CD8-positive, alpha-beta memory T cell (primary cell): ENCODE measurements at regions not wholly inside any gene's neighbourhood (a gene's known extent, or its start where the extent isn't known, plus 50 kb on each side); places are given as distances from the start of the nearest gene placed in this dataset.
A peak's percentile ranks its signal among the peaks of the same experiment; 100 is the strongest.

ENCODE experiments used
- CTCF ChIA-PET: fragments of 350-600 bp; sonication (Branson Sonifier 250); formaldehyde crosslinking; loops from one replicate; lab custom pipeline; 2021; ENCODE audit warnings: antibody characterized with exemption; lab: Charles Lee
- POLR2A ChIA-PET: fragments of 350-600 bp; sonication (Branson Sonifier 250); formaldehyde crosslinking; loops from one replicate; lab custom pipeline; 2021; ENCODE audit warnings: antibody characterized with exemption; lab: Charles Lee
- DNase-seq, 5 donors: peaks; one replicate each; pipeline versions ENCODE4 v3.0.0 to v3.0.0-alpha.2; 2020 to 2022; ENCODE audit warnings: mixed read lengths in 1 of 5
- H3K27ac ChIP-seq: one replicate; pipeline ENCODE4 v1.7.0; 2013; ENCODE audit warnings: low read depth, mild to moderate bottlenecking, low read length, moderate library complexity
- H3K27me3 ChIP-seq: 2 replicates; pipeline ENCODE4 v1.7.0; 2013; ENCODE audit warnings: low read length, mild to moderate bottlenecking; ENCODE audit not compliant: insufficient read depth, poor library complexity, severe bottlenecking
- H3K36me3 ChIP-seq: 2 replicates; pipeline ENCODE4 v1.7.0; 2013; ENCODE audit warnings: mild to moderate bottlenecking, low read length, moderate library complexity; ENCODE audit not compliant: insufficient read depth
- H3K4me1 ChIP-seq: 2 replicates; pipeline ENCODE4 v1.7.0; 2013; ENCODE audit warnings: mild to moderate bottlenecking, low read length, moderate library complexity; ENCODE audit not compliant: insufficient read depth
- H3K4me3 ChIP-seq: 2 replicates; pipeline ENCODE4 v1.7.0; 2013; ENCODE audit warnings: mild to moderate bottlenecking, low read length
- H3K9me3 ChIP-seq: 2 replicates; pipeline ENCODE4 v1.7.0; 2013; ENCODE audit warnings: mild to moderate bottlenecking, low read length
- H3K27ac Mint-ChIP-seq, 8 donors: one replicate each; pipeline ENCODE4 v1.8.0; 2020 to 2021; ENCODE audit warnings: mixed read lengths in 8 of 8, mild to moderate bottlenecking in 6 of 8, inconsistent platforms in 3 of 8, moderate library complexity in 3 of 8
- H3K27me3 Mint-ChIP-seq, 2 donors: one replicate each; pipeline ENCODE4 v1.8.0; 2020 to 2021; ENCODE audit warnings: mixed read lengths in 2 of 2, mild to moderate bottlenecking in 1 of 2, moderate library complexity in 1 of 2
- H3K36me3 Mint-ChIP-seq, 3 donors: one replicate each; pipeline ENCODE4 v1.8.0; 2020 to 2021; ENCODE audit warnings: mixed read lengths in 3 of 3, inconsistent platforms in 1 of 3, mild to moderate bottlenecking in 1 of 3
- H3K4me1 Mint-ChIP-seq, 3 donors: one replicate each; pipeline ENCODE4 v1.8.0; 2020 to 2021; ENCODE audit warnings: mixed read lengths in 3 of 3, inconsistent platforms in 1 of 3, mild to moderate bottlenecking in 1 of 3
- H3K4me3 Mint-ChIP-seq, 7 donors: one replicate each; pipeline ENCODE4 v1.8.0; 2020 to 2021; ENCODE audit warnings: mixed read lengths in 7 of 7, mild to moderate bottlenecking in 6 of 7, moderate library complexity in 4 of 7, inconsistent platforms in 2 of 7
- H3K9me3 Mint-ChIP-seq, 5 donors: one replicate each; pipeline ENCODE4 v1.8.0; 2020 to 2022; ENCODE audit warnings: mixed read lengths in 5 of 5, mild to moderate bottlenecking in 3 of 5, moderate library complexity in 2 of 5, inconsistent platforms in 1 of 5

DNA sequence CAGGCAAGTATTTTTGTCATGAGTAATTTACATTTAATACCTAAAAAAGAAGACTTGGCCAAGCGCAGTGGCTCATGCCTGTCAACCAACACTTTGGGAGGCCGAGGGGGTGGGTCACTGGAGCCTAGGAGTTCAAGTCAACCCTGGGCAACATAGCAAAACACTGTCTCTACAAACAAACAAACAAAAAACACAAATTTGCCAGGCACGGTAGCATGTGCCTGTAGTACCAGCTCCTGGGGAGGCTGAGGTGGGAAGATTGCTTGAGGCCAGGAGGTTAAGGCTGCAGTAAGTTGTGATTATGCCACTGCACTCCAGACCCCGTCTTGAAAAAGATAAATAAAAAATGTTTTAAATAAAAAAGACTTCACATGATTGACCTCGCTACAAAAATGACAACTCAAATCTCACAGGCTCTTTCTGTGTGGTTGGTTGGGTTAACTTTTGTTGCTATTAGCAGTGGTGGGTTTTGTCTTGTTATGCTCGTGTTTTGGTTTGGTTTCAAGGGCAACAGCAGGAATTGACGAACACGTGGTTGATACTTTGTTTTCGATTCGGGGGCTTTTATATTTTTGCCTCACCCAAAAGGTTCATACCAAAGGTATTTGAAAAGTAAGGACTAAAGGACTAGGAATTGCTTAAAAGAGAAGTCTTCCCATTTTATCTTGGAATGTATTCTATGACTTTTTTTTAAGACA, 227.2 kb upstream of the MKLN1 start:
- Histone ChIP-seq H3K36me3 (no peaks in the 10 kb centered on the region), H3K4me1 (peaks cover 93% of the 10 kb centered on the region), H3K9me3 (no peaks in the 10 kb centered on the region), H3K27ac (peak overlapping the region; percentile 64), H3K27me3 (no peaks in the 10 kb centered on the region), H3K4me3 (no peak overlapping the region)
- H3K4me1 Mint-ChIP-seq: peaks cover 92 to 100% (median 100%) of the 10 kb centered on the region in 3 donors
- CTCF ChIA-PET: no interaction called here
- H3K9me3 Mint-ChIP-seq: peaks cover 0 to 6% (median 0%) of the 10 kb centered on the region in 5 donors
- peak in 2 of 5 donors; percentile 76 to 84 for DNase-seq
- H3K36me3 Mint-ChIP-seq: peaks cover 0 to 85% (median 33%) of the 10 kb centered on the region in 3 donors
- H3K27me3 Mint-ChIP-seq: peaks cover 0 to 11% of the 10 kb centered on the region in 2 donors
- H3K27ac Mint-ChIP-seq: peak overlapping the region; percentile 53 to 96 (median 88)
- H3K4me3 Mint-ChIP-seq: peak overlapping the region; percentile 66 to 91 (median 78)
- POLR2A ChIA-PET: interaction anchor here (2.1 kb wide), 1 partner anchor 11 kb away, joined by 6 read pairs; no protein-coding TSS in a partner anchor

DNA sequence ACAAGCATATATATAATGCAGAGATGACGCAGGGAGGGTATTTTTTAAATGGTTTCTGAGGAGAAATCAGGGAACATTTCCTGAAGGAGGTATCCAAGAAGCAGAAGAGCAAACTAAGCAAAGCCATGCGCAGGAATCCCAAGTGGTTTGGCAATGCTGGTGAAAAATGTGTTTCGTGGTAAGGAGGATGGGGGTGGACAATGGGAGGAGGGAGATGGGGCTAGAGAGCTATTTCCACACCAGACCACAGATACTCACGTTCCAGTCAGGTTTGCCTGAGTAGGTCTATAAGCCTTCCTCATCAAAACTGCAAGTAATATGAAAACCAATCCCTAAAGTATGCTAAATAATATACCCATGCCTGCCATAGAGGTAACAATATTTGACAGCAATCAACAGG, 223.7 kb upstream of the MKLN1 start:
- H3K36me3 Mint-ChIP-seq: peaks cover 0 to 80% (median 25%) of the 10 kb centered on the region in 3 donors
- H3K27ac Mint-ChIP-seq: peak overlapping the region; percentile 22 to 92 (median 90)
- peaks cover 68% of the 10 kb centered on the region for H3K4me1 ChIP-seq
- H3K9me3 Mint-ChIP-seq: peaks cover 0 to 6% (median 2%) of the 10 kb centered on the region in 5 donors
- no peaks in the 10 kb centered on the region for H3K36me3 ChIP-seq
- peaks cover 0 to 18% of the 10 kb centered on the region in 2 donors for H3K27me3 Mint-ChIP-seq
- H3K4me3 Mint-ChIP-seq: peak overlapping the region; percentile 87 to 94 (median 90)
- H3K4me3 ChIP-seq: peak overlapping the region; percentile 8
- DNase-seq: peak in 2 of 5 donors; percentile 16 to 22
- ChIA-PET POLR2A (interaction anchor here (4.6 kb wide), 1 partner anchor 85 kb away, joined by 31 read pairs; no protein-coding TSS in a partner anchor), CTCF (interaction anchor here (0.8 to 1.6 kb wide), 3 partner anchors 8 to 207 kb away, joined by 3 to 5 read pairs (median 3); no protein-coding TSS in a partner anchor)
- no peak overlapping the region for H3K27ac ChIP-seq
- H3K4me1 Mint-ChIP-seq: peaks cover 65 to 76% (median 75%) of the 10 kb centered on the region in 3 donors
- no peaks in the 10 kb centered on the region for H3K27me3 ChIP-seq
- H3K9me3 ChIP-seq: no peaks in the 10 kb centered on the region

DNA sequence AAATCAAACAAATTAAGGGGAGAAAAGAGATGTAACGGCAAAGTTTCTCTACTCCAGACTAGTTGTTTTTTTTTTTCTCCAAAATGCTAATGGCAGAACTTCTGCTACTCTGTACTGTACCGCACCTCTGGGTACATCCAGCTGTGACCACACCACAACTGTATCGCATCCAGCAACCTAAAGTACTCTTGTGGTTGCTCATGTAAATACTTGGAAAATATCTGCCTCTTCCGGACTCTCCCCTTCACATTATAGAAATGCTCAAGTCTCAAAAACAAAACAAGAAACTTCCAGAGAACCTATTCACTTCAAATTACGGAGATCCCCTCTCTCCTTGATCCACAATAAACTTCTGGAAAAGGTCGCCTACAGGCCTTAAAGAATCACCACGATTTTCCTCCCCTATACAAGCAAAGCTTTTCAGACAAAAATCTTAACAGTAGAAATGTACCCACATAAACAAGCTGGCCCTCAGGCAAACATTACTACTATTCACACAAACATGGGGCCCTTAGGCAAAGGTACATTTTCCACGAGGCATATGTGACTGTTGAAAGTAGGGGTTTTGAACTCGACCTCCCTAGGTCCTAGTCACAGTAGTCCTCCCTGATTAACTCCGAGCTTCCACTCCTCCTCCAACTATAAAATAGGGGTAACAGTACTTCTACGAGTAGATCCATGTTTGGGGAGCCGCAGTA, 222.9 kb upstream of the MKLN1 start:
- H3K27me3 ChIP-seq: no peaks in the 10 kb centered on the region
- no peaks in the 10 kb centered on the region for H3K9me3 ChIP-seq
- CTCF ChIA-PET: interaction anchor here (0.8 to 1.6 kb wide), 4 partner anchors 9 to 208 kb away, joined by 3 to 5 read pairs (median 3); no protein-coding TSS in a partner anchor
- peaks cover 0 to 6% (median 2%) of the 10 kb centered on the region in 5 donors for H3K9me3 Mint-ChIP-seq
- peaks cover 68% of the 10 kb centered on the region for H3K4me1 ChIP-seq
- peak in 2 of 5 donors; percentile 30 to 31 for DNase-seq
- peaks cover 0 to 74% (median 23%) of the 10 kb centered on the region in 3 donors for H3K36me3 Mint-ChIP-seq
- H3K27ac Mint-ChIP-seq: peak overlapping the region; percentile 87 to 94 (median 92)
- H3K27me3 Mint-ChIP-seq: peaks cover 0 to 18% of the 10 kb centered on the region in 2 donors
- H3K36me3 ChIP-seq: no peaks in the 10 kb centered on the region
- H3K4me3 ChIP-seq: peak overlapping the region; percentile 52
- peak overlapping the region; percentile 87 to 94 (median 90) for H3K4me3 Mint-ChIP-seq
- peak overlapping the region; percentile 67 for H3K27ac ChIP-seq
- H3K4me1 Mint-ChIP-seq: peaks cover 65 to 76% (median 75%) of the 10 kb centered on the region in 3 donors
- POLR2A ChIA-PET: interaction anchor here (0.5 to 4.6 kb wide), 7 partner anchors 9 to 313 kb away, joined by 3 to 31 read pairs (median 4); partner anchors contain the start of gene MKLN1

DNA sequence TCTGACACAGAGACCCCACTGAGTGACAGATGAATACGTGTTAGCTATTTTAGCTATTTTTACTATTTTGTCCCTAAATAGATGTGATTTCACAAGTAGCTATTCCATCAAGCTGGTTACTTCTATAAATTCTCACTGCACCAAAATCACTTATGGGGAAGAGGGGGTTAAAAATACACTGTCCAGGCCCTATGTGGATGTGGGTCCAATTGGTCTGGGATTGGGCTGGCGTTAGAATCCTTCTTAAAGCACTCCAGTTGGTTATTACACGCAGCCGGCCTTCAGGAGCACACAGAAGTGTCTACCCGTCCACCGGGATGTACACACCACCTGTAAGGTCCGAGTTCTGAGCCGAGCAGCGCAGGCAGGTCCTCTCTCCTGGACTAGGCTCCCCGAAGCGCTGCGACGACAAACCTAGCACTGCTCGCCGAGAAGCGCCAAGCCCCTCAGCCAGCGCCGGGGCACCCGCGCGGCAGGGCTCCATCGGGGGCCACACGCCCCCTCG, 222.3 kb upstream of the MKLN1 start:
- Histone ChIP-seq H3K27me3 (no peaks in the 10 kb centered on the region), H3K4me1 (peaks cover 65% of the 10 kb centered on the region), H3K4me3 (peak overlapping the region; percentile 52), H3K9me3 (no peaks in the 10 kb centered on the region), H3K27ac (peak overlapping the region; percentile 67), H3K36me3 (no peaks in the 10 kb centered on the region)
- ChIA-PET CTCF (interaction anchor here (0.7 to 3.1 kb wide), 7 partner anchors 9 to 222 kb away, joined by 3 to 7 read pairs (median 3); partner anchors contain the start of gene MKLN1), POLR2A (interaction anchor here (0.6 to 4.6 kb wide), 11 partner anchors 9 to 312 kb away, joined by 3 to 31 read pairs (median 4); partner anchors contain the start of gene MKLN1)
- H3K4me3 Mint-ChIP-seq: peak overlapping the region; percentile 87 to 94 (median 90)
- peaks cover 0 to 69% (median 23%) of the 10 kb centered on the region in 3 donors for H3K36me3 Mint-ChIP-seq
- peaks cover 59 to 76% (median 71%) of the 10 kb centered on the region in 3 donors for H3K4me1 Mint-ChIP-seq
- no peak for DNase-seq
- peak overlapping the region; percentile 87 to 94 (median 92) for H3K27ac Mint-ChIP-seq
- peaks cover 0 to 6% (median 2%) of the 10 kb centered on the region in 5 donors for H3K9me3 Mint-ChIP-seq
- H3K27me3 Mint-ChIP-seq: peaks cover 0 to 18% of the 10 kb centered on the region in 2 donors

DNA sequence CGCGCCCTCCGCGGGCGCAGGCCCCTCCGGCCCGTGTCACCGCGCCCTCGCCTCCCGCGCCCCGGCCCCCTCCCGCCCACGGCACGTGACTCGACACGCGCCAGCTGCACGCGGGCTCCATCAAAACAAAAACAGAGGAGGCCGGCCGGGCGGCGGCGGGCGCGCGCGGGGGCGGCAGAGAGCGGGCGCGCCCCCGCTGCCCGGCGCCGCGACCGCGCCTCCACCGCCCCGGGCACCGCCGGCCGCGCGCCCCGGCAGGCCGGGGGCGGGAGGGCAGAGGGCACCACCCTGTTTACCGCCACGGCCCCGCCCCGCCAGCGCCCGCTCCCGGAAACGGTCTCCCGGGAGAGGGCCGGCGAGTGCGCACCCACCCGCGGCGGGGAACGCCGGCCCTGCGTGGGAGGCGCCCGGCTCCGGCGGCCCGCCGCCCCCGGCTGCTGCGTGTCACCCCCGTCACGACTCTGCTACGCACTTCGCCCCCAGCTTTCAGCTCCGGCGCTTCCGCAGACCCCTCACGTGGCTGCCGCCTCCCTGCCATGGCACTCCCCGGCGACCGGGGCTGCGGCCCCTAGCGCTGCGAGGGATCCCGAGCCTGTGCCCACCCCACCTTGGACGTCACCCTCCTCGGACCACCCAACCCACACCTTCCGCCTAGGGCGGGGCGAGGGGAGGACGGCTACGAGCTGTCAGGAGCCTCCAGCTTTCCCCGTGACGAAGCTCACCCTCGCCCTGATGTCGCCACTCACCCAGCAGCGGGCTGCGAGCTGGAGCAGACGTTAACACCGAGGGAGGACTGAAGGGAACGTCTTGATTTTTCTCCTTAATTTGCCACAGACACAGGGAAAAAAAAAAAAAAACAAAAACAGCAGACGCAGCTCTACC, 221.6 kb upstream of the MKLN1 start:
- peak overlapping the region; percentile 96 for H3K4me3 ChIP-seq
- no peaks in the 10 kb centered on the region for H3K27me3 ChIP-seq
- peak overlapping the region; percentile 90 to 100 (median 98) for H3K4me3 Mint-ChIP-seq
- peaks cover 0 to 17% of the 10 kb centered on the region in 2 donors for H3K27me3 Mint-ChIP-seq
- ChIA-PET POLR2A (interaction anchor here (0.6 to 4.6 kb wide), 17 partner anchors 17 to 311 kb away, joined by 3 to 31 read pairs (median 4); partner anchors contain the start of gene MKLN1), CTCF (interaction anchor here (0.7 to 3.1 kb wide), 11 partner anchors 16 to 322 kb away, joined by 3 to 7 read pairs (median 3); partner anchors contain the start of gene MKLN1)
- peaks cover 0 to 62% (median 18%) of the 10 kb centered on the region in 3 donors for H3K36me3 Mint-ChIP-seq
- peak overlapping the region; percentile 94 to 100 (median 100) for H3K27ac Mint-ChIP-seq
- peaks cover 65% of the 10 kb centered on the region for H3K4me1 ChIP-seq
- H3K4me1 Mint-ChIP-seq: peaks cover 59 to 76% (median 71%) of the 10 kb centered on the region in 3 donors
- no peaks in the 10 kb centered on the region for H3K36me3 ChIP-seq
- no peaks in the 10 kb centered on the region for H3K9me3 ChIP-seq
- H3K9me3 Mint-ChIP-seq: peaks cover 0 to 6% (median 2%) of the 10 kb centered on the region in 5 donors
- DNase-seq: peak; percentile 83 to 96 (median 92)
- peak overlapping the region; percentile 99 for H3K27ac ChIP-seq

DNA sequence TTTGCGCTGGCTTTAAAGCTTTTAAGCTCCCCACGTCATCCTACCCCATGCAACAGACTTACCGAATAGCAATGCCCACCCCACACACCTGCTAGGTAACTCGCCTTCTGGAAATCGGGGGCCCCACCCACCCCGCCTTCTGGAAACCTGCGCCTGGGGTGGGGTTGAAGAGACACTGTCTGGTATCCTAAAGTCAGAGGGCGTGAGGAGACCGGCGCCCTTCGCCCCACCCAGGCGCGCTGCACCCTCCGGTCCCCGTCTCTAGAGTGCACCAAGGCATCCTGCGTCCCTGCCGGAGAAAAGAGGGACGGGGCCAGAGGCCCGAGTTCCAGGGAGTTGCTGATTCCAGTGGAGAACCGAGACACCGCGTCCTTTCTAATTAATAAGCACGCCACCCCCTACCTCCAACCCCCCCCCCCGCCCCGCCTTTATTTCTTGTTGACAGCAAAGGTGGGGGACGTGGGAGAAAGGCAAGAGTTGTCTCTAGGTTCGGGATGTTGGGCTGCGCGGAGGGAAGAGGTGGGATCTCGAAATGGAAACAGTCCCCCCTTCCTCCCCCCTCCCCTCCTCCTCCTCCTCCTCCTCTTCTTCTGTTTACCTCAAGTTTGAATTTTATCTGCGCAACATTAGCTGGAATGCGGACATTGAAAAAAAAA, 220.9 kb upstream of the MKLN1 start:
- POLR2A ChIA-PET: interaction anchor here (0.6 to 4.6 kb wide), 20 partner anchors 17 to 320 kb away, joined by 3 to 31 read pairs (median 4); partner anchors contain the start of gene MKLN1
- Mint-ChIP-seq H3K27ac (peak overlapping the region; percentile 94 to 100 (median 100)), H3K27me3 (peaks cover 0 to 17% of the 10 kb centered on the region in 2 donors), H3K36me3 (peaks cover 0 to 59% (median 16%) of the 10 kb centered on the region in 3 donors), H3K4me1 (peaks cover 60 to 76% (median 67%) of the 10 kb centered on the region in 3 donors), H3K4me3 (peak overlapping the region; percentile 90 to 100 (median 98)), H3K9me3 (peaks cover 0 to 6% (median 2%) of the 10 kb centered on the region in 5 donors)
- H3K4me3 ChIP-seq: peak overlapping the region; percentile 96
- no peaks in the 10 kb centered on the region for H3K36me3 ChIP-seq
- no peaks in the 10 kb centered on the region for H3K9me3 ChIP-seq
- DNase-seq: peak; percentile 49 to 85 (median 74)
- CTCF ChIA-PET: interaction anchor here (0.6 to 3.1 kb wide), 9 partner anchors 15 to 322 kb away, joined by 3 to 7 read pairs (median 3); partner anchors contain the start of gene MKLN1
- H3K27me3 ChIP-seq: no peaks in the 10 kb centered on the region
- H3K4me1 ChIP-seq: peaks cover 63% of the 10 kb centered on the region
- peak overlapping the region; percentile 99 for H3K27ac ChIP-seq
